IMR-90 (cell line): ENCODE measurements at regions not wholly inside any gene's neighbourhood (a gene's known extent, or its start where the extent isn't known, plus 50 kb on each side); places are given as distances from the start of the nearest gene placed in this dataset.

ENCODE experiments used
- ATAC-seq: fragments of 200-7000 bp; cut with Tn5 transposase; 2 replicates; pipeline ENCODE4 v1.9.1; 2020; ENCODE audit warnings: low read depth, mild to moderate bottlenecking, moderate library complexity
- BruUV-seq: library from RNA; stranded (reverse); fragments of 400-500 nt; replicated peaks from 2 replicates; lab custom pipeline; 2021; lab: Mats Ljungman, UMichigan
- CTCF ChIA-PET: fragments of 300-600 bp; formaldehyde crosslinking; extraction: SDS; loops from one replicate; lab custom pipeline; 2021; ENCODE audit warnings: antibody characterized with exemption; lab: Yijun Ruan, JAX
- POLR2A ChIA-PET: fragments of 300-600 bp; sonication (Branson Sonifier 250); formaldehyde crosslinking; loops from one replicate; lab custom pipeline; 2022; ENCODE audit warnings: antibody characterized with exemption; ENCODE audit not compliant: unreplicated experiment; lab: Charles Lee
- DNase-seq: peaks from one replicate; pipeline ENCODE4 v3.0.0; 2013
- H2AFZ ChIP-seq: replicated peaks from 2 replicates; pipeline ENCODE3; 2013; ENCODE audit warnings: low read length, mild to moderate bottlenecking; ENCODE audit not compliant: poor library complexity
- H2AK5ac ChIP-seq: 2 replicates; pipeline ENCODE4 v1.6.1; 2013; ENCODE audit warnings: low read depth, low read length, inconsistent platforms
- H2AK9ac ChIP-seq: replicated peaks from 2 replicates; pipeline ENCODE3; 2013; ENCODE audit warnings: mild to moderate bottlenecking, low read depth, low read length, moderate library complexity; ENCODE audit not compliant: poor library complexity
- H2BK120ac ChIP-seq: 2 replicates; pipeline ENCODE4 v1.6.1; 2013; ENCODE audit warnings: low read depth, low read length, inconsistent platforms
- H2BK15ac ChIP-seq: 3 replicates; pipeline ENCODE4 v1.6.1; 2013; ENCODE audit warnings: low read depth, low read length, inconsistent platforms
- H2BK20ac ChIP-seq: 2 replicates; pipeline ENCODE4 v1.6.1; 2013; ENCODE audit warnings: low read depth, mild to moderate bottlenecking, inconsistent platforms, low read length, moderate library complexity
- H2BK5ac ChIP-seq: 2 replicates; pipeline ENCODE4 v1.6.1; 2013; ENCODE audit warnings: mild to moderate bottlenecking, low read depth, low read length, inconsistent platforms; ENCODE audit not compliant: poor library complexity, severe bottlenecking
- H3K14ac ChIP-seq: replicated peaks from 2 replicates; pipeline ENCODE4 v1.6.1; 2013; ENCODE audit warnings: low read depth, low read length, inconsistent platforms
- H3K18ac ChIP-seq: 2 replicates; pipeline ENCODE4 v1.6.1; 2013; ENCODE audit warnings: low read depth, low read length, control low read depth
- H3K23ac ChIP-seq: 2 replicates; pipeline ENCODE4 v1.6.1; 2013; ENCODE audit warnings: low read depth, low read length, inconsistent platforms
- H3K27ac ChIP-seq: 2 replicates; pipeline ENCODE4 v1.5.1; 2013; ENCODE audit warnings: mild to moderate bottlenecking, control low read depth, low read length; ENCODE audit not compliant: insufficient read depth
- H3K27me3 ChIP-seq: 2 replicates; pipeline ENCODE4 v1.6.1; 2013; ENCODE audit warnings: low read length; ENCODE audit not compliant: control insufficient read depth, insufficient read depth
- H3K36me3 ChIP-seq: 2 replicates; pipeline ENCODE4 v1.6.1; 2013; ENCODE audit warnings: low read length, mixed read lengths; ENCODE audit not compliant: control insufficient read depth, insufficient read depth
- H3K4ac ChIP-seq: 2 replicates; pipeline ENCODE4 v1.6.1; 2013; ENCODE audit warnings: low read depth, low read length, inconsistent platforms
- H3K4me1 ChIP-seq: 2 replicates; pipeline ENCODE4 v1.6.1; 2013; ENCODE audit warnings: low read length, mixed read lengths; ENCODE audit not compliant: control insufficient read depth, insufficient read depth
- H3K4me2 ChIP-seq: 2 replicates; pipeline ENCODE4 v1.6.1; 2013; ENCODE audit warnings: low read depth, mild to moderate bottlenecking, control low read depth, low read length, moderate library complexity
- H3K4me3 ChIP-seq: 2 replicates; pipeline ENCODE4 v1.5.1; 2013; ENCODE audit warnings: low read depth, mild to moderate bottlenecking, control low read depth, low read length, moderate library complexity; ENCODE audit not compliant: insufficient read depth
- H3K56ac ChIP-seq: 2 replicates; pipeline ENCODE4 v1.6.1; 2013; ENCODE audit warnings: low read length, inconsistent platforms; ENCODE audit not compliant: insufficient read depth; ENCODE audit errors: extremely low read depth
- H3K79me1 ChIP-seq, 2 experiments: 2 replicates each; pipeline ENCODE4 v1.6.1; 2013; ENCODE audit warnings: low read length in 2 of 2, inconsistent platforms in 1 of 2, low read depth in 1 of 2
- H3K9ac ChIP-seq: 2 replicates; pipeline ENCODE4 v1.6.1; 2013; ENCODE audit warnings: low read depth, low read length, control low read depth
- H3K9me1 ChIP-seq: 2 replicates; pipeline ENCODE4 v1.6.1; 2013; ENCODE audit warnings: low read length, inconsistent platforms; ENCODE audit not compliant: insufficient read depth
- H3K9me3 ChIP-seq: 2 replicates; pipeline ENCODE4 v1.6.1; 2013; ENCODE audit warnings: low read length; ENCODE audit not compliant: control insufficient read depth, insufficient read depth
- H4K20me1 ChIP-seq: 2 replicates; pipeline ENCODE4 v1.6.1; 2013; ENCODE audit warnings: low read length, inconsistent platforms; ENCODE audit not compliant: insufficient read depth
- H4K5ac ChIP-seq: 2 replicates; pipeline ENCODE4 v1.6.1; 2013; ENCODE audit warnings: mild to moderate bottlenecking, low read depth, low read length, control low read depth
- H4K8ac ChIP-seq, 2 experiments: 2 replicates each; pipeline ENCODE4 v1.6.1; 2013; ENCODE audit warnings: low read depth in 2 of 2, low read length in 2 of 2, control low read depth in 1 of 2, inconsistent platforms in 1 of 2
- H4K91ac ChIP-seq: 2 replicates; pipeline ENCODE4 v1.6.1; 2013; ENCODE audit warnings: low read depth, low read length, inconsistent platforms; ENCODE audit not compliant: insufficient read depth
- CEBPB ChIP-seq: IDR thresholded peaks from 2 replicates; pipeline ENCODE4 v1.6.1; 2012; ENCODE audit warnings: low read depth, low read length, improper control_type of control experiment
- FOS ChIP-seq: fragments of 150-350 bp; IDR thresholded peaks from 2 replicates; pipeline ENCODE4 v1.6.1; 2016; ENCODE audit warnings: low read depth, low read length
- MAFK ChIP-seq: IDR thresholded peaks from 2 replicates; pipeline ENCODE4 v1.6.1; 2012; ENCODE audit warnings: low read depth, low read length, improper control_type of control experiment
- MXI1 ChIP-seq: IDR thresholded peaks from 2 replicates; pipeline ENCODE4 v1.6.1; 2012; ENCODE audit warnings: low read depth, mild to moderate bottlenecking, low read length, moderate library complexity, borderline replicate concordance
- NFE2L2 ChIP-seq: fragments of 150-350 bp; IDR thresholded peaks from 2 replicates; pipeline ENCODE4 v1.6.1; 2016; ENCODE audit warnings: low read depth, mild to moderate bottlenecking, low read length
- POLR2A ChIP-seq: IDR thresholded peaks from 2 replicates; pipeline ENCODE4 v1.6.1; 2012; ENCODE audit warnings: mild to moderate bottlenecking, low read depth, low read length
- RCOR1 ChIP-seq: IDR thresholded peaks from 2 replicates; pipeline ENCODE4 v1.6.1; 2012; ENCODE audit warnings: mild to moderate bottlenecking, low read length, improper control_type of control experiment; ENCODE audit not compliant: insufficient replicate concordance
- SMC3 ChIP-seq: fragments of 150-350 bp; IDR thresholded peaks from 2 replicates; pipeline ENCODE4 v1.6.1; 2016; ENCODE audit warnings: low read depth, mild to moderate bottlenecking, antibody characterized with exemption, low read length, moderate library complexity
- WGBS, 2 experiments: methylation state at CpG; one replicate each; pipeline versions ENCODE4 v1.1.5 to v1.1.7; 2013; ENCODE audit warnings: missing lambda C conversion rate in 2 of 2; ENCODE audit not compliant: insufficient read length in 1 of 2; ENCODE audit errors: extremely low coverage in 2 of 2; 5-methylcytosine and 5-hydroxymethylcytosine counted together
- dilution Hi-C: fragments of 300-500 bp; cut with HindIII; formaldehyde crosslinking; loops from one replicate; pipeline ENCODE4 v1.14.3; 2018; ENCODE audit warnings: low sequenced_read_pairs; ENCODE audit not compliant: unreplicated experiment
- in situ Hi-C: fragments of 300-500 bp; cut with MboI; formaldehyde crosslinking; loops from 3 replicates; pipeline ENCODE4 v1.14.3; 2019; ENCODE audit warnings: low sequenced_read_pairs, inconsistent platforms, mixed read lengths
- intact Hi-C: fragments of 100-400 bp; cut with micrococcal nuclease; formaldehyde crosslinking; loops from 2 replicates; pipeline ENCODE4 v1.10.0; 2022
- TF ChIP-seq, protein P1 (sequence below): fragments of 150-350 bp; IDR thresholded peaks from 2 replicates; pipeline ENCODE4 v1.6.1; 2016; ENCODE audit warnings: low read depth, mild to moderate bottlenecking, low read length, moderate library complexity, borderline replicate concordance

DNA sequence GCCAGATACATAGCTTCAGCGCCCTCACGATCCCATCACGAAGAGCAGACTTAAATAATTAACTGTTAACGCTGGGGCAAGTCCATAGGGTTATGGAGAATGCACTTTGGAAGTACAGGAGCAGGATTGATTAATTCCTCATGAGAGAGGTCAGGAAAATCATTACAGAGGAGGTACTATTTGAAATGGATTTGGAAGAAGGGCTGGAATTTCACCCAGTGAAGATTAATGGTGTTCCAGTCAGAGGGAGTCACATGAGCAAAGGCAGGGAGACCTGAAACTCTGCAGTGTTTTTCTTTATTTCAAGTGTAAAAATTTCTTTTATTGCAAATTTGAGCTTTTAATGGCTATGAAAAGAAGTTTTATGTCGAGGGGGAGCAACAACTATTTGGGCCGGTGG, 329.8 kb upstream of the GRM7 start:
- Histone ChIP-seq H3K18ac (no peak overlapping the region), H2BK15ac (no peak overlapping the region), H2AFZ (no peak overlapping the region), H3K27me3 (no peaks in the 10 kb centered on the region), H4K8ac (no peak overlapping the region), H3K36me3 (no peaks in the 10 kb centered on the region), H3K4me3 (no peak overlapping the region), H3K23ac (no peak overlapping the region), H4K91ac (no peak overlapping the region), H3K79me1 (no peaks in the 10 kb centered on the region), H3K4me1 (no peaks in the 10 kb centered on the region), H3K14ac (no peak overlapping the region), H2AK5ac (no peak overlapping the region), H3K56ac (no peak overlapping the region), H2BK120ac (no peak overlapping the region), H3K4ac (no peak overlapping the region), H3K9me1 (no peaks in the 10 kb centered on the region), H3K9me3 (peaks cover 5% of the 10 kb centered on the region), H3K9ac (no peak overlapping the region), H4K5ac (no peak overlapping the region), H4K20me1 (no peaks in the 10 kb centered on the region), H3K4me2 (no peak overlapping the region), H2BK5ac (no peak overlapping the region), H2BK20ac (no peak overlapping the region), H2AK9ac (no peak overlapping the region), H3K27ac (no peak overlapping the region)
- no CpG with 5 or more reads among the region's 6 CpGs for WGBS, 2 experiments
- ATAC-seq (no peak), DNase-seq (no peak)
- intact Hi-C loops: no loop called here
- in situ Hi-C loops: no loop called here
- CTCF ChIA-PET: no interaction called here
- TF ChIP-seq RCOR1: no peak
- TF ChIP-seq, protein P1, sequence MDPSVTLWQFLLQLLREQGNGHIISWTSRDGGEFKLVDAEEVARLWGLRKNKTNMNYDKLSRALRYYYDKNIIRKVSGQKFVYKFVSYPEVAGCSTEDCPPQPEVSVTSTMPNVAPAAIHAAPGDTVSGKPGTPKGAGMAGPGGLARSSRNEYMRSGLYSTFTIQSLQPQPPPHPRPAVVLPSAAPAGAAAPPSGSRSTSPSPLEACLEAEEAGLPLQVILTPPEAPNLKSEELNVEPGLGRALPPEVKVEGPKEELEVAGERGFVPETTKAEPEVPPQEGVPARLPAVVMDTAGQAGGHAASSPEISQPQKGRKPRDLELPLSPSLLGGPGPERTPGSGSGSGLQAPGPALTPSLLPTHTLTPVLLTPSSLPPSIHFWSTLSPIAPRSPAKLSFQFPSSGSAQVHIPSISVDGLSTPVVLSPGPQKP: no peak
- no peak for TF ChIP-seq MXI1
- no peak for TF ChIP-seq NFE2L2
- no peak for TF ChIP-seq CEBPB
- no peak for TF ChIP-seq MAFK
- no peak for TF ChIP-seq POLR2A
- no peak for TF ChIP-seq FOS
- TF ChIP-seq SMC3: no peak
- no TSS peak for BruUV-seq
- POLR2A ChIA-PET: interaction anchor here (0.6 kb wide), 1 partner anchor 28 kb away, joined by 3 read pairs; no protein-coding TSS in a partner anchor
- dilution Hi-C loops: no loop called here
